ENCODE measurements at regions not wholly inside any gene's neighbourhood (a gene's known extent, or its start where the extent isn't known, plus 50 kb on each side); places are given as distances from the start of the nearest gene placed in this dataset.

DNA sequence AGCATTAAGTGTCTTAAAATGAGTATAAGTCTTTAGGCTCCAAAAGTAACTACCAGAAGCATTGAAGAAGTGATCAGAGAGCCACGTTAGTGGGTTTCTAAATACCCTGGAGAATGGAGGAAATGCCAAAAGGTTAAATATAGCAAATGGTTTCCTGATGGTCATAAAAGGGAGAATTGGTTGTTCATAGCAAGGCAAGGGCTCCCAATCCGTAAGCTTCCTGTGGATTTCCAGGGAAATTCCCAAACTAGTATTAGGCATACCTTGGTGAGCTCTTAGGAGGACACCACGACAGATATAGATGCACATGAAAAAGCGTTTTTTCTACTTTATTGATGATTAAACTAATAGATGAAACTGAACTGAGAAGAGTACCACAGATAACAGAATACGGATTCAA is 410.9 kb downstream of the FOXO1 start:
- Histone ChIP-seq H3K27me3 (ENCODE audit: control insufficient read depth in 2 of 2, insufficient read depth in 2 of 2, low read length in 2 of 2) (no peaks in the 10 kb centered on the region), H3K4me3 (no peak overlapping the region), H3K27ac (ENCODE audit: extremely low read depth, low read depth, low read length) (no peak overlapping the region), H2AFZ (ENCODE audit: low read depth, low read length) (no peak overlapping the region), H3K79me2 (ENCODE audit: control insufficient read depth, insufficient read depth, low read length) (no peaks in the 10 kb centered on the region), H3K9ac (ENCODE audit: insufficient read depth in 1 of 2, low read depth in 2 of 2, low read length in 2 of 2) (no peak overlapping the region), H3K9me3 (replicated peaks; ENCODE audit: control insufficient read depth, insufficient read depth, low read depth, low read length) (no peaks in the 10 kb centered on the region), H4K20me1 (replicated peaks; ENCODE audit: control insufficient read depth, insufficient read depth, low read length) (no peaks in the 10 kb centered on the region), H3K9me1 (ENCODE audit: control insufficient read depth, insufficient read depth, low read length) (no peaks in the 10 kb centered on the region), H3K36me3 (ENCODE audit: control insufficient read depth, insufficient read depth, low read length) (no peaks in the 10 kb centered on the region), H3K4me2 (ENCODE audit: insufficient read depth, low read length) (no peak overlapping the region), H3K4me1 (replicated peaks in 1 of 2; ENCODE audit: control insufficient read depth in 2 of 2, insufficient read depth in 2 of 2, low read length in 2 of 2) (no peaks in the 10 kb centered on the region)
- 0% methylated on average over 5 of the region's 5 CpGs for WGBS (ENCODE audit: insufficient coverage, low coverage, missing lambda C conversion rate)
- ChIA-PET POLR2A (no interaction called here), CTCF (ENCODE audit: low intra/inter-chr PET ratio) (no interaction called here)
- BruUV-seq (replicated peaks): no TSS peak
- ATAC-seq (no peak), FAIRE-seq (no peak), DNase-seq (ENCODE audit: extremely low read depth in 1 of 4, low spot score in 3 of 4) (no peak)
- in situ Hi-C loops (cut with MboI) (no loop called here), intact Hi-C loops (cut with micrococcal nuclease) (no loop called here)
- TF ChIP-seq CXXC5 (CRISPR knock-in tag; IDR thresholded peaks at IDR 0.05) (no peak), TCF7 (IDR thresholded peaks at IDR 0.05; ENCODE audit: borderline replicate concordance) (no peak), NR1H2 (CRISPR knock-in tag; IDR thresholded peaks at IDR 0.05) (no peak), PHF20 (IDR thresholded peaks at IDR 0.05; ENCODE audit: partially characterized antibody) (no peak), STAT5A (IDR thresholded peaks at IDR 0.05; ENCODE audit: borderline replicate concordance, low read length) (no peak), HNRNPLL (IDR thresholded peaks at IDR 0.05; ENCODE audit: low read depth, low read length, poor library complexity, severe bottlenecking) (no peak), KAT7 (CRISPR knock-in tag; IDR thresholded peaks at IDR 0.05; ENCODE audit: borderline replicate concordance) (no peak), KLF13 (tag; IDR thresholded peaks at IDR 0.05; ENCODE audit: borderline replicate concordance, low read depth) (no peak)
- TF ChIP-seq, protein P1, sequence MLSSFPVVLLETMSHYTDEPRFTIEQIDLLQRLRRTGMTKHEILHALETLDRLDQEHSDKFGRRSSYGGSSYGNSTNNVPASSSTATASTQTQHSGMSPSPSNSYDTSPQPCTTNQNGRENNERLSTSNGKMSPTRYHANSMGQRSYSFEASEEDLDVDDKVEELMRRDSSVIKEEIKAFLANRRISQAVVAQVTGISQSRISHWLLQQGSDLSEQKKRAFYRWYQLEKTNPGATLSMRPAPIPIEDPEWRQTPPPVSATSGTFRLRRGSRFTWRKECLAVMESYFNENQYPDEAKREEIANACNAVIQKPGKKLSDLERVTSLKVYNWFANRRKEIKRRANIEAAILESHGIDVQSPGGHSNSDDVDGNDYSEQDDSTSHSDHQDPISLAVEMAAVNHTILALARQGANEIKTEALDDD (IDR thresholded peaks at IDR 0.05): no peak
- TF ChIP-seq, protein P2, sequence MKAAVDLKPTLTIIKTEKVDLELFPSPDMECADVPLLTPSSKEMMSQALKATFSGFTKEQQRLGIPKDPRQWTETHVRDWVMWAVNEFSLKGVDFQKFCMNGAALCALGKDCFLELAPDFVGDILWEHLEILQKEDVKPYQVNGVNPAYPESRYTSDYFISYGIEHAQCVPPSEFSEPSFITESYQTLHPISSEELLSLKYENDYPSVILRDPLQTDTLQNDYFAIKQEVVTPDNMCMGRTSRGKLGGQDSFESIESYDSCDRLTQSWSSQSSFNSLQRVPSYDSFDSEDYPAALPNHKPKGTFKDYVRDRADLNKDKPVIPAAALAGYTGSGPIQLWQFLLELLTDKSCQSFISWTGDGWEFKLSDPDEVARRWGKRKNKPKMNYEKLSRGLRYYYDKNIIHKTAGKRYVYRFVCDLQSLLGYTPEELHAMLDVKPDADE (conservative IDR thresholded peaks at IDR 0.05; ENCODE audit: control insufficient read depth, low read depth, low read length): no peak
- TF ChIP-seq, protein P3, sequence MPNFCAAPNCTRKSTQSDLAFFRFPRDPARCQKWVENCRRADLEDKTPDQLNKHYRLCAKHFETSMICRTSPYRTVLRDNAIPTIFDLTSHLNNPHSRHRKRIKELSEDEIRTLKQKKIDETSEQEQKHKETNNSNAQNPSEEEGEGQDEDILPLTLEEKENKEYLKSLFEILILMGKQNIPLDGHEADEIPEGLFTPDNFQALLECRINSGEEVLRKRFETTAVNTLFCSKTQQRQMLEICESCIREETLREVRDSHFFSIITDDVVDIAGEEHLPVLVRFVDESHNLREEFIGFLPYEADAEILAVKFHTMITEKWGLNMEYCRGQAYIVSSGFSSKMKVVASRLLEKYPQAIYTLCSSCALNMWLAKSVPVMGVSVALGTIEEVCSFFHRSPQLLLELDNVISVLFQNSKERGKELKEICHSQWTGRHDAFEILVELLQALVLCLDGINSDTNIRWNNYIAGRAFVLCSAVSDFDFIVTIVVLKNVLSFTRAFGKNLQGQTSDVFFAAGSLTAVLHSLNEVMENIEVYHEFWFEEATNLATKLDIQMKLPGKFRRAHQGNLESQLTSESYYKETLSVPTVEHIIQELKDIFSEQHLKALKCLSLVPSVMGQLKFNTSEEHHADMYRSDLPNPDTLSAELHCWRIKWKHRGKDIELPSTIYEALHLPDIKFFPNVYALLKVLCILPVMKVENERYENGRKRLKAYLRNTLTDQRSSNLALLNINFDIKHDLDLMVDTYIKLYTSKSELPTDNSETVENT (CRISPR knock-in tag; IDR thresholded peaks at IDR 0.05): no peak
